ENCODE measurements at regions not wholly inside any gene's neighbourhood (a gene's known extent, or its start where the extent isn't known, plus 50 kb on each side); places are given as distances from the start of the nearest gene placed in this dataset.
A peak's percentile ranks its signal among the peaks of the same experiment; 100 is the strongest.

DNA sequence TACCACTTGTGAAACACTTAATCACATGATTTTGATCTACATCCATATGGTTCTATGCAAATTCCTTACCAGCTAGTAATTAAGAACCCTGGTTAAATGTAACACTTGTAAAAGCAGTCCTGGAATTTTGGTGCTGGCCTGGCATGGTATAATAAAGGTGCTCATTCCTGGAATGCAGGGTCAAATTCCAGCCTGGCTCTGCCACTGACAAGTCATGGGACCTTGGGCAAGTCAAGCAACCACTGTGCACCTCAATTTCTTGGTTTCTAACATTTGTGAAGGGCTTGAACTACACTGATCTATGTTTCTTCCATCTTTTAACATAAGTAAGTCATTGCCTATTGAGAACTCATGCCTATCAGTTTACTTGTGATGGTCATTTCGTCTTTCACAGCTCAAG lies 91.9 kb upstream of the PIK3CG start:
- TF ChIP-seq EP300 (IDR thresholded peaks at IDR 0.05; ENCODE audit: borderline replicate concordance) (no peak), TEAD4 (IDR thresholded peaks at IDR 0.05) (peak; percentile 93), FOXM1 (IDR thresholded peaks at IDR 0.05; ENCODE audit: borderline replicate concordance, low read depth) (no peak), RAD21 (IDR thresholded peaks at IDR 0.05; ENCODE audit: low read depth) (no peak)
- TF ChIP-seq, protein P1, sequence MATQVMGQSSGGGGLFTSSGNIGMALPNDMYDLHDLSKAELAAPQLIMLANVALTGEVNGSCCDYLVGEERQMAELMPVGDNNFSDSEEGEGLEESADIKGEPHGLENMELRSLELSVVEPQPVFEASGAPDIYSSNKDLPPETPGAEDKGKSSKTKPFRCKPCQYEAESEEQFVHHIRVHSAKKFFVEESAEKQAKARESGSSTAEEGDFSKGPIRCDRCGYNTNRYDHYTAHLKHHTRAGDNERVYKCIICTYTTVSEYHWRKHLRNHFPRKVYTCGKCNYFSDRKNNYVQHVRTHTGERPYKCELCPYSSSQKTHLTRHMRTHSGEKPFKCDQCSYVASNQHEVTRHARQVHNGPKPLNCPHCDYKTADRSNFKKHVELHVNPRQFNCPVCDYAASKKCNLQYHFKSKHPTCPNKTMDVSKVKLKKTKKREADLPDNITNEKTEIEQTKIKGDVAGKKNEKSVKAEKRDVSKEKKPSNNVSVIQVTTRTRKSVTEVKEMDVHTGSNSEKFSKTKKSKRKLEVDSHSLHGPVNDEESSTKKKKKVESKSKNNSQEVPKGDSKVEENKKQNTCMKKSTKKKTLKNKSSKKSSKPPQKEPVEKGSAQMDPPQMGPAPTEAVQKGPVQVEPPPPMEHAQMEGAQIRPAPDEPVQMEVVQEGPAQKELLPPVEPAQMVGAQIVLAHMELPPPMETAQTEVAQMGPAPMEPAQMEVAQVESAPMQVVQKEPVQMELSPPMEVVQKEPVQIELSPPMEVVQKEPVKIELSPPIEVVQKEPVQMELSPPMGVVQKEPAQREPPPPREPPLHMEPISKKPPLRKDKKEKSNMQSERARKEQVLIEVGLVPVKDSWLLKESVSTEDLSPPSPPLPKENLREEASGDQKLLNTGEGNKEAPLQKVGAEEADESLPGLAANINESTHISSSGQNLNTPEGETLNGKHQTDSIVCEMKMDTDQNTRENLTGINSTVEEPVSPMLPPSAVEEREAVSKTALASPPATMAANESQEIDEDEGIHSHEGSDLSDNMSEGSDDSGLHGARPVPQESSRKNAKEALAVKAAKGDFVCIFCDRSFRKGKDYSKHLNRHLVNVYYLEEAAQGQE (IDR thresholded peaks at IDR 0.05; ENCODE audit: low read depth): no peak
- TF ChIP-seq, protein P2, sequence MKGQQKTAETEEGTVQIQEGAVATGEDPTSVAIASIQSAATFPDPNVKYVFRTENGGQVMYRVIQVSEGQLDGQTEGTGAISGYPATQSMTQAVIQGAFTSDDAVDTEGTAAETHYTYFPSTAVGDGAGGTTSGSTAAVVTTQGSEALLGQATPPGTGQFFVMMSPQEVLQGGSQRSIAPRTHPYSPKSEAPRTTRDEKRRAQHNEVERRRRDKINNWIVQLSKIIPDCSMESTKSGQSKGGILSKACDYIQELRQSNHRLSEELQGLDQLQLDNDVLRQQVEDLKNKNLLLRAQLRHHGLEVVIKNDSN (IDR thresholded peaks at IDR 0.05): no peak

All from Ishikawa (cell line).